ENCODE measurements at regions not wholly inside any gene's neighbourhood (a gene's known extent, or its start where the extent isn't known, plus 50 kb on each side); places are given as distances from the start of the nearest gene placed in this dataset.
"Not testable (repeated sequence)": the region's sequence is repeated elsewhere in the genome, so short reads cannot be mapped to it uniquely, and the experiment has no call there.

- H3K4me3 ChIP-seq (ENCODE audit: low read length) = no peak overlapping the region
- no peak overlapping the region for H3K9ac ChIP-seq (ENCODE audit: low read length)
- no peaks in the 10 kb centered on the region for H3K27me3 ChIP-seq (ENCODE audit: control insufficient read depth, insufficient read depth, low read length)
- H3K9me3 ChIP-seq (ENCODE audit: control insufficient read depth, low read depth, low read length) = no peaks in the 10 kb centered on the region
- H3K36me3 ChIP-seq (ENCODE audit: control insufficient read depth, low read depth, low read length) = no peaks in the 10 kb centered on the region
- H3K4me1 ChIP-seq (ENCODE audit: control insufficient read depth, low read depth, low read length) = no peaks in the 10 kb centered on the region
- no peak overlapping the region for H3K27ac ChIP-seq (ENCODE audit: low read length)
Observed at GRCh38 chr6:81265106-81265505, 487.4 kb downstream of the TENT5A start.

GRCh38 chr6:81263531-81264168, 488.8 kb downstream of the TENT5A start:
- H3K4me3 ChIP-seq (ENCODE audit: low read length) = no peak overlapping the region
- no peak overlapping the region for H3K27ac ChIP-seq (ENCODE audit: low read length)
- no peaks in the 10 kb centered on the region for H3K4me1 ChIP-seq (ENCODE audit: control insufficient read depth, low read depth, low read length)
- no peaks in the 10 kb centered on the region for H3K9me3 ChIP-seq (ENCODE audit: control insufficient read depth, low read depth, low read length)
- H3K9ac ChIP-seq (ENCODE audit: low read length) = no peak overlapping the region
- no peaks in the 10 kb centered on the region for H3K36me3 ChIP-seq (ENCODE audit: control insufficient read depth, low read depth, low read length)
- H3K27me3 ChIP-seq (ENCODE audit: control insufficient read depth, insufficient read depth, low read length) = no peaks in the 10 kb centered on the region

GRCh38 chr6:81262656-81263055, 489.8 kb downstream of the TENT5A start:
- H3K27ac ChIP-seq (ENCODE audit: low read length) = no peak overlapping the region
- no peaks in the 10 kb centered on the region for H3K36me3 ChIP-seq (ENCODE audit: control insufficient read depth, low read depth, low read length)
- H3K27me3 ChIP-seq (ENCODE audit: control insufficient read depth, insufficient read depth, low read length) = no peaks in the 10 kb centered on the region
- no peaks in the 10 kb centered on the region for H3K4me1 ChIP-seq (ENCODE audit: control insufficient read depth, low read depth, low read length)
- H3K4me3 ChIP-seq (ENCODE audit: low read length) = no peak overlapping the region
- H3K9me3 ChIP-seq (ENCODE audit: control insufficient read depth, low read depth, low read length) = no peaks in the 10 kb centered on the region
- no peak overlapping the region for H3K9ac ChIP-seq (ENCODE audit: low read length)

GRCh38 chr6:81256223-81256622, 496.3 kb downstream of the TENT5A start:
- H3K9ac ChIP-seq (ENCODE audit: low read length); H3K27me3 ChIP-seq (ENCODE audit: control insufficient read depth, insufficient read depth, low read length); H3K4me1 ChIP-seq (ENCODE audit: control insufficient read depth, low read depth, low read length); H3K36me3 ChIP-seq (ENCODE audit: control insufficient read depth, low read depth, low read length); H3K4me3 ChIP-seq (ENCODE audit: low read length); H3K27ac ChIP-seq (ENCODE audit: low read length); H3K9me3 ChIP-seq (ENCODE audit: control insufficient read depth, low read depth, low read length): not testable (repeated sequence)

- no peak overlapping the region for H3K9ac ChIP-seq (ENCODE audit: low read length)
- no peaks in the 10 kb centered on the region for H3K4me1 ChIP-seq (ENCODE audit: control insufficient read depth, low read depth, low read length)
- peaks cover 3% of the 10 kb centered on the region for H3K9me3 ChIP-seq (ENCODE audit: control insufficient read depth, low read depth, low read length)
- H3K4me3 ChIP-seq (ENCODE audit: low read length) = no peak overlapping the region
- H3K27ac ChIP-seq (ENCODE audit: low read length) = no peak overlapping the region
- no peaks in the 10 kb centered on the region for H3K27me3 ChIP-seq (ENCODE audit: control insufficient read depth, insufficient read depth, low read length)
- no peaks in the 10 kb centered on the region for H3K36me3 ChIP-seq (ENCODE audit: control insufficient read depth, low read depth, low read length)
Observed at GRCh38 chr6:81253821-81254220, 498.7 kb downstream of the TENT5A start.

GRCh38 chr6:81252231-81252630, 500.2 kb downstream of the TENT5A start:
- peaks cover 3% of the 10 kb centered on the region for H3K9me3 ChIP-seq (ENCODE audit: control insufficient read depth, low read depth, low read length)
- H3K4me3 ChIP-seq (ENCODE audit: low read length) = no peak overlapping the region
- no peak overlapping the region for H3K27ac ChIP-seq (ENCODE audit: low read length)
- H3K36me3 ChIP-seq (ENCODE audit: control insufficient read depth, low read depth, low read length) = no peaks in the 10 kb centered on the region
- H3K4me1 ChIP-seq (ENCODE audit: control insufficient read depth, low read depth, low read length) = no peaks in the 10 kb centered on the region
- H3K9ac ChIP-seq (ENCODE audit: low read length) = no peak overlapping the region
- H3K27me3 ChIP-seq (ENCODE audit: control insufficient read depth, insufficient read depth, low read length) = no peaks in the 10 kb centered on the region

GRCh38 chr6:81246200-81246599, 506.3 kb downstream of the TENT5A start:
- no peaks in the 10 kb centered on the region for H3K9me3 ChIP-seq (ENCODE audit: control insufficient read depth, low read depth, low read length)
- no peaks in the 10 kb centered on the region for H3K36me3 ChIP-seq (ENCODE audit: control insufficient read depth, low read depth, low read length)
- no peak overlapping the region for H3K4me3 ChIP-seq (ENCODE audit: low read length)
- no peaks in the 10 kb centered on the region for H3K27me3 ChIP-seq (ENCODE audit: control insufficient read depth, insufficient read depth, low read length)
- H3K4me1 ChIP-seq (ENCODE audit: control insufficient read depth, low read depth, low read length) = no peaks in the 10 kb centered on the region
- H3K9ac ChIP-seq (ENCODE audit: low read length) = no peak overlapping the region
- no peak overlapping the region for H3K27ac ChIP-seq (ENCODE audit: low read length)

GRCh38 chr6:81242624-81243023, 509.9 kb downstream of the TENT5A start:
- Histone ChIP-seq H3K27me3 (ENCODE audit: control insufficient read depth, insufficient read depth, low read length) (no peaks in the 10 kb centered on the region), H3K4me3 (ENCODE audit: low read length) (no peak overlapping the region), H3K9me3 (ENCODE audit: control insufficient read depth, low read depth, low read length) (no peaks in the 10 kb centered on the region), H3K4me1 (ENCODE audit: control insufficient read depth, low read depth, low read length) (no peaks in the 10 kb centered on the region), H3K9ac (ENCODE audit: low read length) (no peak overlapping the region), H3K27ac (ENCODE audit: low read length) (no peak overlapping the region), H3K36me3 (ENCODE audit: control insufficient read depth, low read depth, low read length) (no peaks in the 10 kb centered on the region)

GRCh38 chr6:81241126-81242041, 511.1 kb downstream of the TENT5A start:
- H3K36me3 ChIP-seq (ENCODE audit: control insufficient read depth, low read depth, low read length) = no peaks in the 10 kb centered on the region
- H3K27ac ChIP-seq (ENCODE audit: low read length) = no peak overlapping the region
- H3K27me3 ChIP-seq (ENCODE audit: control insufficient read depth, insufficient read depth, low read length) = no peaks in the 10 kb centered on the region
- no peak overlapping the region for H3K4me3 ChIP-seq (ENCODE audit: low read length)
- no peak overlapping the region for H3K9ac ChIP-seq (ENCODE audit: low read length)
- H3K9me3 ChIP-seq (ENCODE audit: control insufficient read depth, low read depth, low read length) = no peaks in the 10 kb centered on the region
- no peaks in the 10 kb centered on the region for H3K4me1 ChIP-seq (ENCODE audit: control insufficient read depth, low read depth, low read length)

GRCh38 chr6:81238390-81238789, 514.1 kb downstream of the TENT5A start:
- Histone ChIP-seq H3K27me3 (ENCODE audit: control insufficient read depth, insufficient read depth, low read length) (no peaks in the 10 kb centered on the region), H3K9ac (ENCODE audit: low read length) (no peak overlapping the region), H3K4me3 (ENCODE audit: low read length) (no peak overlapping the region), H3K27ac (ENCODE audit: low read length) (no peak overlapping the region), H3K36me3 (ENCODE audit: control insufficient read depth, low read depth, low read length) (no peaks in the 10 kb centered on the region), H3K4me1 (ENCODE audit: control insufficient read depth, low read depth, low read length) (no peaks in the 10 kb centered on the region), H3K9me3 (ENCODE audit: control insufficient read depth, low read depth, low read length) (no peaks in the 10 kb centered on the region)

- Histone ChIP-seq H3K27ac (ENCODE audit: low read length) (no peak overlapping the region), H3K9ac (ENCODE audit: low read length) (no peak overlapping the region), H3K4me3 (ENCODE audit: low read length) (no peak overlapping the region), H3K27me3 (ENCODE audit: control insufficient read depth, insufficient read depth, low read length) (no peaks in the 10 kb centered on the region), H3K4me1 (ENCODE audit: control insufficient read depth, low read depth, low read length) (no peaks in the 10 kb centered on the region), H3K36me3 (ENCODE audit: control insufficient read depth, low read depth, low read length) (no peaks in the 10 kb centered on the region), H3K9me3 (ENCODE audit: control insufficient read depth, low read depth, low read length) (no peaks in the 10 kb centered on the region)
Observed at GRCh38 chr6:81237226-81237625, 515.3 kb downstream of the TENT5A start.

GRCh38 chr6:81235512-81235911, 517.0 kb downstream of the TENT5A start:
- H3K9ac ChIP-seq (ENCODE audit: low read length) = no peak overlapping the region
- no peak overlapping the region for H3K4me3 ChIP-seq (ENCODE audit: low read length)
- H3K27ac ChIP-seq (ENCODE audit: low read length) = no peak overlapping the region
- no peaks in the 10 kb centered on the region for H3K27me3 ChIP-seq (ENCODE audit: control insufficient read depth, insufficient read depth, low read length)
- no peaks in the 10 kb centered on the region for H3K4me1 ChIP-seq (ENCODE audit: control insufficient read depth, low read depth, low read length)
- no peaks in the 10 kb centered on the region for H3K36me3 ChIP-seq (ENCODE audit: control insufficient read depth, low read depth, low read length)
- H3K9me3 ChIP-seq (ENCODE audit: control insufficient read depth, low read depth, low read length) = no peaks in the 10 kb centered on the region

Measured in iPS-18a (cell line).